Left forelimb (tissue), 1 donor: ENCODE measurements at regions not wholly inside any gene's neighbourhood (a gene's known extent, or its start where the extent isn't known, plus 50 kb on each side); places are given as distances from the start of the nearest gene placed in this dataset.
"Not testable (repeated sequence)": the region's sequence is repeated elsewhere in the genome, so short reads cannot be mapped to it uniquely, and the experiment has no call there.

Experiments
- DNase-seq: peaks from one replicate; pipeline ENCODE4 v3.0.0-alpha.2; 2018; ENCODE audit warnings: low spot score

DNA sequence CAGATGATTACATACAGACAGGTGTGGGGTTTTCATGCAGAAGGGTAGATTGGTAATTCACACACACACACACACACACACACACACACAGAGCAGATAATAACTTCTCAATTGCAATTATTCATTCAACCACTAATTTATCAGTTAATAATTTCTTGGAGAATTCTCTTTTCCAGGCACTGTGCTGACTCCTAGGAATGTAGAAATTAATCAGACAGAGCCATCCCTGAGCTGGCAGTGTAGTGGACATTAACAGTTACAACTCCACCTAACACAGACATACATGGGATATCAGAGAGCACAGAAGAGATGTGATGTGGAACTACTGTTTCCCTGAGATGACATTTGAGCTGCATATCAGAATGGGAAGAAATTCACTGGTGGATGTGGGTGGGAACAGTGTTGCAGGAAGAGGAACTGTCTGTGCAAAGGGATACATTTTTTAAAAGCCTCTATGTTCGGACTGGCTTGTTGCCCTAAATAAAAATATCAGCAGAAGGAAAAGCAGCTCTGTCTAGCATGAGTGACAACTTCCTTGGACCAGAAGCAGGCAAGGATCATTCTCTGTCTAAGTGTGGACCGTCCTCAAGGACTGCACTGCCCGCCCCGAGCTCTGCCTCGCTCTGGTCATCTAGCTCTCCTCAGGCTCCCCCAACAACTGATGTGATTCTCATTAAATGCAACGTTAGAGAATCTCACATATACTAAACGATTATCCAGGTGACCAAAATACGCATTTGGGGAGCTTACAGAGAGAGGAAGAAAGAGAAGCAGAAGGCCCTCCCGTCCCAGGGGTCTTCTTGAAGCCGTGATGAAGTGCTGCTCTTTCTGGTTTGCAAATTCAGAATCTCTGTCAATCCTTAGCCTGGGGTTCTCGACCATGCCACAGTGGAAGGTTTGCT, 173.4 kb upstream of the TRIB2 start:
- no peak for DNase-seq

DNA sequence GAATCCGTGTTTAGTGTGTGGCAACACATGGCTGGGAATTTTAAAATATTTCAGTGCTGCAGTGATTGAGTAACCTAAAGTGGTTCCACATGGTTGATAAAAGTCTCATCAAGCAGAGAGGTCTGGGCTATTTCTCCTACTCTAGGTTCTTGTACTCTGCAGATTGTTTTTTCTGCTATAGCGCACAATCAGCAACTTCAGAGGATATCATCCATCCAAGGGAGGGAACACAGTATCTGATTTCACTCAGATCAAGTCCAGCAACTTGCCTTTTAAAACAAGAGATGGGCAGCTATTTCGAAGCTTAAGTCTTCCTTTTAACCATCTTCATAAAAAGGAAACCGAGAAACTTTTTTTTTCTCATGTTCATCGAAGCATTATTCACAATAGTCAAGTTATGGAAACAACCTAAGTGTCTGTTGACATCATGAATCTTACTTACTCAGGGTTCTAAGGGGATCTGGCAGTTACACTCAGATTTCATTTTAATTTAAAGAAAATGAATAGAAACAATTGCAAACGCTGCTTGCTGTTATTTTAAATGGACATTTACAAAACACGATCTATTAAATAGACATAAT, 172.7 kb upstream of the TRIB2 start:
- no peak for DNase-seq

DNA sequence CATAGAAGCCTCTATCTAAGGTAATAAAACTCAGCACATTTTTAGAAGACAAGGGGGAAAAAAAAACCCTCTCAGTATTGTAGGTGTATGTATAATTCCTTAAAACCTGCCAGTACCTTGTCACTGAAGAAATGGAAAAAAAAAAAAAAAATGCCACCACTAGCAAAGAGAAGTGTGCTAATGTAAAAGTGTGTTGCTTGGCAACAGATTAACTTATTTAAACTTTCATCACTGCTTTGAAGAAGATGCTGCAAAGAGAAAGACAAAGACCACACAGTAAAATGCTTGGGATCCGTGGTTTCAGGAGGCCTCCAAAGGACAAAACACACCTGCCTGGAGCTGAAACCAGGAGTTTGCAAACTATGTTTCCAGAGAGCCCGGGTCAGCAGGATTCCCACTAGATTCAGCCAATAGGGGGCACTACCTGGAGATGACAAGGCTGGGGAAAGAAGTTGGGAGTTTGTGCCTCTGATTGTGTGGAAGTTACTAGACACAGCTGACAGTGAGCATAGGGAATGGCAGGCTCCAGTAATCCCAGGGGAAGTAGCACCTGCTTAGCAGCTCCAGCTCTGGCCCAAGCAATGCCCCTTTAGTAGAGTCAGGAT, 169.1 kb upstream of the TRIB2 start:
- no peak for DNase-seq

DNA sequence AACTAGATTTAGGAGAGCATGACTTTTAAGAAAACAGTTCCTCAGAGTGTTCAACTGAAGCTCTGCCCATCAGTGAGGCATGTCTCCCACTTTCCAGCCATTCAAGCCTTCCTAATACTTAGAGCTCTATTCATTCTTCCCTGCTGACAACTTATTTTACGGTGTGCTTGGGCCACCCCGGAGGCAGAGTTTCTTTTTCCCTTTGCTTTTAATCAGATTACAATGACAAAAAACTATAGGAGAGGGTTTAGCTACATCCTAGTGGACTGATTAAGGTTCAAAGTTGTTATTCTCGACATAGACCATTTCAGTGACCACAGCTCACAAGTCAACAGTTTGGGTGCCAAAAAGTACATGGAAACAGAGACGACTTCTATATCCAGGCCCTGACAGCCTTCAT, 167.8 kb upstream of the TRIB2 start:
- no peak for DNase-seq

DNA sequence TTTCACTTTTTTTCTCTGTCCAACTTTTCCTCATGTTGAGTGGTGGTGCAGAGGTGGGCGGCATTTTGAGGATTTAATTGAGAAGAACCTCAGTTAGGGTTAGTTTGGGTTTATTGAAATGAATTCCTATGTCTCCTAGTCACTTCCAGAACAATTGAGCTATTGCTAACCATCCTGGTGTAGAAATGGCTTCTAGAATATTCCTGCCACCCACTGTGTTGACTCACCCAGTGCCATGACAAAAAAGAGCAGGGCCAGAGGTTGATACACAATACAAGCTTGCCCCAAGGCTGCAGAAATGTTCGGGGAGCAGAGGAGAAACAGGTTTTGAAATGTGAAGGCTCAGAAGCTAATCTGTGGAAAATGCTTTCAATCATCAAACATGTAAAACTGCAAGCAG, 167.1 kb upstream of the TRIB2 start:
- DNase-seq = no peak

DNA sequence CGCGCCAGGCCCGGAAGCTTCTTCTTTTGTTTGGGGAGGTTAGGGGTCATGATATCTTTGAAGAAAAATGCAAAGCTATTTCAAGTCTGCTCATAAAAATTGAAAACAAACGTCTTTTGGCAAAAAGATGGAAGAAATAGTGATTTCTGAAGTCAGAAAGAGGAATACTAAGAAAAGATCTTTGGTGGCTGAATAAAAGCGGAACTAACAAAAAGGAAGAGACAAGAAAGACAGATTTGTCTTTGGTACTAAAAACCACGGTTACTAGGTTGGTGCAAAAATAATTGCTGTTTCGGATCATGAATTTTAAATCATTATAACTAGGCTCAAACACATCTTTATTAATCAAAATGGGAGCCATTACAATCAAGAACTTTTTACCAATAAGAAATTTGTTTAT, 164.6 kb upstream of the TRIB2 start:
- no peak for DNase-seq

DNA sequence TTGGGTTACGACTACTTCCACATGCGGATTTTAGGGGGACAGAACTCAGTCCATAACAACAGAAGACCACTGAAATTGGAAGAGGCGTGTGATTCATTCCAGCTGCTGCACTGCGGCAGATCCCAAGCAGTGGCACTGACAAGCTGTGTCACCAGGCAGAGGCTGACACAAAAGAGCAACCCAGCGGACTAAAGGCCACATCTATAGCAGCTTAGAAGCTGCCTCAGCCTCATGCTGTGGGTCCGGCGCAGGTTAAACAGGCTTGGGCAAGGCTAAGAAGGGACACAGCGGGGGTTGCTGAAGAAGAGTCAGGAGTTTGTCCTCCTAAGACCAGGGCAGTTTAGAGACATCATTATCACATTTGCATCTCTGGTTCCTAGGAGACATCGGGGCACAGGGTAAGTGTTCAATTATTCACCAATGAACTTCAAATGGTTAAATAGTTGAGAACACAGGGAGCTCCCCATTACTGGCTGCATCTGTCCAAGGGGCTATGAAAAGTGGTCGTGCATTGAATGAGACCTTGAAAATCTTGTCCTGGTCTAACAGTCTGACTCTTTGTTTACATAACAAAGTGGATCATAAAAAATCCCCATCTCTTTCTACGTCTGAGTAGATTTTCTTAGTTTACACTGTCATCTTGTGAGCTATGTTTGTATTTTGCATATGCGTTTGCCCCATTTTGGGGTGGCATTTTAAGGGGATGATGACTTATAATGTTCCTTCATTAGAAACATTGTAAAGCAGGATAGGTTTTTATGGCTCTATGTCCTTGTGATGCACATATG, 162.3 kb upstream of the TRIB2 start:
- no peak for DNase-seq

DNA sequence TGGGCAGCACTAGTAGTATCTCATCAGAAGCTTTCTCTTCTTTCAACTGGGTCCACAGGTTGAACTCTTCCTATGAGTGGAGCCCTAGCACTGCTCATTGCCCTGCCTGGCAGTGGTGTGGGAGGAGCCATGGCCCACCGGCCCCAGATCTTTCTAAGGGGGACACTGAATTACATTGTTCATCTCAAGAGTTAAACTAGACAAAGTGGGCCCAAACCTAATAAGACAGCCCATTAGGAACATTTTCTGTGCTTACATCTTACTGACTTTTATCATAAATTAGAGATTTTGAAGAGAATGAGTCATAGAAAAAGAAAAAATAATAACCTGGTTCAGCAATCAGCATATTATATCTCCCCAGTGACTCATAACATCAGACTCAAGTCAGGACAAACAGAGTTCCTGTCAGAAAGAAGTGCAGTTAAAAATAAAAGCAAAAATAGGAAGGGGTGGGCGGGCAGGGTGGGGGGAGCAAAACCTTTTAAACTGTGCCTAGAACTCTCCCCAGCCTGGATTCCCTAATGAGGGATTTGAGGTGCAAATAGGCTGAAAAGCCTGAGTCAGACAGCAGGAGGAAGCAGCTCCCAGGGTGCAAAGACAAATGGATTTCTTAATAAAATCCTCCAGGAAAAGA, 161.6 kb upstream of the TRIB2 start:
- no peak for DNase-seq

DNA sequence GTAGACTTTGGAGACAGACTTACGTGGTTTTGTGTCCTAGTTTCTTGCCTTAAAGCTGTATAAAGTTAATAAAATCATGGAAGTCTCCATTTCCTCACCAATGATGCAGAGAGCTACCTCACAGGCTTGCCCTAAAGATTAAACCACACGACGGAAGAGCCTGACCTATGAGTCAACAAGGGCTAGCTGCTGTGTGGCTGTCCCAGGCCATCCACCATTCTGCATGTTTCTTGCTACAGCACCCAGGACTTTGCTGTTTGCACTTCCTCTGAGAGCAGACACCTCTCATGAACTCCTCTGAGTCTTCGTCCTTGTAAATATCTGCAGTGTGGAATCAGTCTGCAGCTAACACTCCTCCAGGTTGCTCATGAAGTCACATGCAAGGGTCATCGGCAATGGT, 160.0 kb upstream of the TRIB2 start:
- DNase-seq = no peak

DNA sequence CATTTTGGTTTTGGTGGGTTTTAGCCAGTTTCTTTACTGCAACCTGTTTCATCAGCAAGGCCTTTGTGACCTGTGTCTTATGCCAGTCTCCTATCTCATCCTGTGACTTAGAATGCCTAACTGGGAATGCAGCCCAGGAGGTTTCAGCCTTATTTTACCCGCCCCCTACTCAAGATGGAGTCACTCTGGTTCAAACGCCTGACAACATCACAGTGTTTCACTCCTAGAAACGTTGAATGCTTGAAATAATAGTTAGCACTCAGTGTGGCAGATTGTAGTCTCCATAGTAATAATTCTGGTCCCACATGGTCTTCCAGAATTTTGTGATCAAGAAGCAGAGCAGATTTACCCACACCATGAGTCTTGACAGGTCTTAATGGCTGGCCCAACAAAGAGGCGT, 159.0 kb upstream of the TRIB2 start:
- no peak for DNase-seq

DNA sequence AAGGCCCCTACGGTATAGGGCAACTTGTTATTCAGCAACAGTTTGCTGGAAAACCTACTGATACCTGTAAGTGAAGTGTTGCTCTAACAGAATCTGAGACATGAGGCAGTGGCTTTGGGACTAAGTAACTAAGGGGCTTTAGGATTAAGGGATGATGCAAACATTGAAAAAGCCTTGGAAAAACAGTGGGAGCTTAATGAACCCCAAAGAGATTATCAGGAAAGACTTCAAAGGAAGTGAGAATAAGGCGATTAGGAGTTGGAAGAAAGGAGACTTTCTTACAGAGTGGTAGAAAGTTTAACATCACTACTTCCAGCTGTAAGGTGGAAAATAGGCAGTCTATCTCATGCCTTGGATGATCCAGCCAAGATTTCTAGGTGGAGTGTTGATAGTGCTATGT, 158.2 kb upstream of the TRIB2 start:
- no peak for DNase-seq

DNA sequence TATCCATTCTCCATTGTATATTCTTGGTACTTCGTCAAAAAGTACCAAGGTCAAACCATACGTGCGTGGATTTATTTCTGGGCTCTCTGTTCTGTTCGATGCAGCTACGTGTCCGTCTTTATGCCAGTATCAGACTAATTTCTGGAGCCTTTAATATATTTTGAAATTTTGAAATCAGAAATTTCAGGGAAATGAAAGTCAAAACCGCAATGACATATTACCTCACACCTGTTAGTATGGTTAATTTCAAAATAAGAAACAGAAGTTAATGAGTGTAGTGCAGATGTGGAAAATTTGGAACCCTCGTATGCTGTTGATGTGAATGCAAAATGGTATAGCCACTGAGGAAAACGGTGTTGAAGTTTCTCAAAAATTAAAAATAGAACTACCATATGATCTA, 156.1 kb upstream of the TRIB2 start:
- no peak for DNase-seq

DNA sequence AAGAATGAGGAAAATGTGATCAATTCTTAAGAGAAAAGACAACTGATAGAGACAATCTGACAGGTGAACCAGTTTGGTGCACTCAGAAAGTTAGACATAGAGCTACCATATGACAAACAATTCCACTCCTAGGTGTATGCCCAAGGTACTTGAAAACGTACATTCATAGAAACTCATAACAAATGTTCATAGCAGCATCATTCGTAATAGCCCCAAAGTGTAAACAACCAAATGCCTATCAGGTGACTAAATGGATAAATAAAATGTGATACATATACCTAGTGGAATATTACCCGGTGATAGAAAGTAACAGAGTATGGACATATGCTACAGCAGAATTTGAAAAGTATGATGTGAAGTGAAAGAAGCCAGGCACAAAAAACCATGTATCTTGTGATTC, 149.3 kb upstream of the TRIB2 start:
- DNase-seq = no peak

DNA sequence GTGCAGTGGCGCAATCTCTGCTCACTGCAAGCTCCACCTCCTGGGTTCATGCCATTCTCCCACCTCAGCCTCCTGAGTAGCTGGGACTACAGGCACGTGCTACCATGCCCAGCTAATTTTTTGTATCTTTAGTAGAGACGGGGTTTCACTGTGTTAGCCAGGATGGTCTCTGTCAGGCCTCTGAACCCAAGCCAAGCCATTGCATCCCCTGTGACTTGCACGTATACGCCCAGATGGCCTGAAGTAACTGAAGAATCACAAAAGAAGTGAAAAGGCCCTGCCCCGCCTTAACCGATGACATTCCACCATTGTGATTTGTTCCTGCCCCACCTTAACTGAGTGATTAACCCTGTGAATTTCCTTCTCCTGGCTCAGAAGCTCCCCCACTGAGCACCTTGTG, 147.2 kb upstream of the TRIB2 start:
- not testable (repeated sequence) for DNase-seq

DNA sequence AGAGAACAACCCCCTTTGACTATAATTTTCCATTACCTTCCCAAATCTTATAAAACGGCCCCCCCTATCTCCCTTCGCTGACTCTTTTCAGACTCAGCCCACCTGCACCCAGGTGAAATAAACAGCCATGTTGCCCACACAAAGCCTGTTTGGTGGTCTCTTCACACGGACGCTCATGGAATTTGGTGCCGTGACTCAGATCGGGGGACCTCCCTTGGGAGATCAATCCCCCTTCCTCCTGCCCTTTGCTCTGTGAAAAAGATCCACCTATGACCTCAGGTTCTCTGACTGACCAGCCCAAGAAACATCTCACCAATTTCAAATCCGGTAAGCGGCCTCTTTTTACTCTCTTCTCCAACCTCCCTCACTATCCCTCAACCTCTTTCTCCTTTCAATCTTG, 146.8 kb upstream of the TRIB2 start:
- DNase-seq = not testable (repeated sequence)

DNA sequence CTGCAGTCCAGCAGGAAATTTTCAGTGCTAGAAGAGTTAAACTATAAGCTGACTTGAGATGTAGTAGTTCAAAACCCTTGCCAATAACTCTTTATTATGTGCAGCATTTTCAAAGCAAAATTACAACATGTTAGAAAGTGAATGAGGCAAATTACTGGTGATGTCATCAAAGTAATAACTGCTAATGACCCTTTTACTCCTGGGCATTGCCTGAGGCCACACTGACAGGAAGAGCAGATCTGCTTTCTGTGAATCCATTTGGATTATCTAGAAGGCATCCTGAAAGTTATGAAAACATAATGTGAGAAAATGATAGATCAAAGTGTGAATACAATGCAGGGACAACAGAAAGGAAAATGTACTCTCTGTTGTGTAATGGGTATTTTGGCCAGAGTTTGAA, 139.6 kb upstream of the TRIB2 start:
- no peak for DNase-seq

DNA sequence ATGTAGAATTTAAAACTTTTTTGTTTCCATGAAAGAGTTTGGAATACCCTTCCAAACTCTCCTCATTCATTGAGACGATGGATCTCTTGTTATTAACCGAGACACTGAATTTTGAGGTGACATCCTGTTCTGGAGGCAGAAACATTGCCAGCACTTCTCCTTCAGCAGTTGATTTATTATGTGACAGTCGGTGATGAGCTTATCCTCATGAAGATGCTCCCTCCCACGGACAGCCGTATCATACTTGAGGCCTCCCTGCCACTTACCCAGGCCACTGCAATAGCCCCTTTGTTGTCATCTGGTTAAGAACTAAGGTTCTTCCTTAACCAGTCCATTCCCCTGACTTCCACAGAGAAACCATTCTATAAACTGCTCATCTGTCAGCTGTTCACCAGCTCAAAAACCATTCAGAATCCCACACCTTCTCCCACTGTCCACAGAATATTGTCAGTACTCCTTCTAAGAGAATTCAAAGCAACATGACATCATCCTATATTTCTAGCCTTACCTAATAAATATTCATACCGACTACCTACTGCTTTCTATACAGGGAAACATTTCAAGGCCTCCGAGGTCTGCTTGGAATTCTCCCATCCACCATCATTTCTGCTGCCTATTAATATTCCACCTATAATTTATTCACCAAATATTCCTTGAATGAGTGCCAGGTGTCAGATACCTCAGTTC, 139.0 kb upstream of the TRIB2 start:
- DNase-seq = no peak

DNA sequence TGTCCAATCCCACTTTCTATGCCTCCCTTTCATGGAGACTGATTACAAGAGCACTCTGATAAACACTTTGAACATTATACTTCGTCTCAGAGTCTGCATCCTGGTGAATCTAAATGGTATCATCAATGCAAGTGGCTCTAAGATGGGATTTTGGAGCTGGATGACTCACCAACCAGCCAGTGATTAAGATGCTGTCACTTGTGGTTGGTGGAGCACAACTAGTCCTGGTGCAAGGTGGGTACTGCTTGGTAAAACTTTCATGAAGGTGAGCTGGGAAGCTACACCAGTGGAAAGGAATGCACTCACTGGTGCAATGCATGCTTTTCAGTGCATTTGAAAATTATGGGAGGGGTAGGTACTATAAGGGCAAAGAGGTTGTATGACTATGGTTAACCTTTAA, 137.7 kb upstream of the TRIB2 start:
- no peak for DNase-seq

DNA sequence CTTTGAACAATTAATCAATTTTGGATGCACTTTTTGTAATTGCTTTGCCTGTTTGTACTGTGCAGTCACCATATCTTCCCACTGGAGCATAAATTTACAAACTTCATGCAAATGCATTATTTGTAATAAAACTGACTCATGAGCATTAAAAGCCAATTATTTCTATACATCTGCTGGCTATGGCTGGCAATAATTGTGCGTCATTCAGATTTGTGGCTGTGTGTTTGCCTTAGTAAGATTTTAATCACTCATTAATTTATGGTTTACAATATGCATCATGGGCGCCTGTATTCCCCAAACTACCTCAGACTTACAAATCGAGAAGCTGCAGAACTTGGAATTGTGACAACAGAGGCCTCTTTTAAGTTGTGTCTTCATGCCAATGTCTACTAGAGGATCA, 132.4 kb upstream of the TRIB2 start:
- no peak for DNase-seq

DNA sequence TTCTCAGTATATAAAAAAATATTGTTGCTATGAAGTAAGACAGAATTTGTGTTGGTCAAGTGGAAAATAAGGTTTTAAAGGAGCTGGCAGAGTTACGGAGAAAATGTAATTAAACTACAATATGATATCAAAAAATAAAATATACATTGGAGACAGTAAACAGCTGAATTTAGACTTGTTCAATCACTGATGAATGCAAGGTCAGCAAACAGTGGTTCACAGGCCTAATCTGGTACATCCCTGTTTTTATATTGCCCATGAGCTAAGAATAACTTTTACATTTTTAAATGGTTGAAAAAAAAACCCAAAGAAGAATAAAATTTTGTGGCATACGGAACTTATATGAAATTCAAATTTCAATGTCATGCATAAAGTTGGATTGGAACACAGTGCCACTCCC, 131.0 kb upstream of the TRIB2 start:
- DNase-seq = no peak

DNA sequence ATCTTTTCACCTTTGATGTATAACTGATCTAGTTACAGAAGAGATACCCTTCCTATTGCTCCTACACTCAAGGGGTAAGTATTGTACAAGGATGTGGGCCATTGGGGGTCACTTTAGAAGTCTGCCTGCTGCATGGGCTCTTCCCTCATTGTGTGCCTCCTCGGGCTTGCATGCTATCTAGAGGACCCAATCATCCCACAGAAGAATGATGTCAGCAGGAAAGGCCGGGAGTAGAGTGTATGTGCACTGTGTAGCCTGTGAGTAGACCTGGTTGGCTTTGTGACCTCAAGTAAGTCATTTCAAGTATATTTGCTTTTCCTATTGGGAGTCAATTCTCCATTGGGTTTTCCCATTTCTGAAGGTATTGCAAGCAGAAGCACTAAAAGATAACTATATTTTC, 129.5 kb upstream of the TRIB2 start:
- no peak for DNase-seq
